Endothelial cell (in vitro differentiated cells): ENCODE measurements at regions not wholly inside any gene's neighbourhood (a gene's known extent, or its start where the extent isn't known, plus 50 kb on each side); places are given as distances from the start of the nearest gene placed in this dataset.
"Not testable (repeated sequence)": the region's sequence is repeated elsewhere in the genome, so short reads cannot be mapped to it uniquely, and the experiment has no call there.

Experiments used
- DNase-seq: peaks from one replicate; pipeline ENCODE4 v3.0.0; 2021; ENCODE audit warnings: low spot score
- H3K27ac Mint-ChIP-seq: one replicate; pipeline ENCODE4 v1.8.0; 2021; ENCODE audit warnings: mixed read lengths, inconsistent platforms; ENCODE audit not compliant: unreplicated experiment
- H3K27me3 Mint-ChIP-seq: one replicate; pipeline ENCODE4 v1.8.0; 2021; ENCODE audit warnings: mild to moderate bottlenecking, moderate library complexity, mixed read lengths, inconsistent platforms; ENCODE audit not compliant: unreplicated experiment
- H3K36me3 Mint-ChIP-seq: one replicate; pipeline ENCODE4 v1.8.0; 2021; ENCODE audit warnings: mild to moderate bottlenecking, low read depth, mixed read lengths, inconsistent platforms; ENCODE audit not compliant: unreplicated experiment
- H3K4me1 Mint-ChIP-seq: one replicate; pipeline ENCODE4 v1.8.0; 2021; ENCODE audit warnings: mild to moderate bottlenecking, mixed read lengths, inconsistent platforms; ENCODE audit not compliant: unreplicated experiment
- H3K4me3 Mint-ChIP-seq: one replicate; pipeline ENCODE4 v1.8.0; 2021; ENCODE audit warnings: mild to moderate bottlenecking, mixed read lengths, inconsistent platforms; ENCODE audit not compliant: unreplicated experiment
- H3K9me3 Mint-ChIP-seq: one replicate; pipeline ENCODE4 v1.8.0; 2021; ENCODE audit warnings: mixed read lengths, inconsistent platforms; ENCODE audit not compliant: unreplicated experiment
- CTCF ChIP-seq: fragments of 200-600 bp; sonication (generic); IDR thresholded peaks from one replicate; pipeline ENCODE4 v1.5.0; 2021; ENCODE audit warnings: antibody characterized with exemption; ENCODE audit not compliant: unreplicated experiment

GRCh38 chr20:22958390-22958789, 76.7 kb upstream of the SSTR4 start:
- Mint-ChIP-seq H3K36me3 (no peaks in the 10 kb centered on the region), H3K9me3 (no peaks in the 10 kb centered on the region), H3K4me1 (peaks cover 4% of the 10 kb centered on the region), H3K4me3 (no peak overlapping the region), H3K27ac (no peak overlapping the region), H3K27me3 (peaks cover 4% of the 10 kb centered on the region)
- DNase-seq: no peak
- no peak for TF ChIP-seq CTCF

- Mint-ChIP-seq H3K9me3 (no peaks in the 10 kb centered on the region), H3K4me1 (peaks cover 4% of the 10 kb centered on the region), H3K4me3 (no peak overlapping the region), H3K36me3 (no peaks in the 10 kb centered on the region), H3K27ac (no peak overlapping the region), H3K27me3 (peaks cover 2% of the 10 kb centered on the region)
- no peak for TF ChIP-seq CTCF
- no peak for DNase-seq
Measured at GRCh38 chr20:22962567-22963439, 72.3 kb upstream of the SSTR4 start.

- no peaks in the 10 kb centered on the region for H3K9me3 Mint-ChIP-seq
- H3K4me1 Mint-ChIP-seq: peaks cover 6% of the 10 kb centered on the region
- H3K27me3 Mint-ChIP-seq: peaks cover 2% of the 10 kb centered on the region
- H3K4me3 Mint-ChIP-seq: no peak overlapping the region
- DNase-seq: no peak
- H3K27ac Mint-ChIP-seq: no peak overlapping the region
- no peak for TF ChIP-seq CTCF
- no peaks in the 10 kb centered on the region for H3K36me3 Mint-ChIP-seq
Measured at GRCh38 chr20:22963581-22963980, 71.5 kb upstream of the SSTR4 start.

- H3K4me1 Mint-ChIP-seq: peaks cover 6% of the 10 kb centered on the region
- no peak for DNase-seq
- peaks cover 2% of the 10 kb centered on the region for H3K27me3 Mint-ChIP-seq
- H3K9me3 Mint-ChIP-seq: no peaks in the 10 kb centered on the region
- H3K27ac Mint-ChIP-seq: no peak overlapping the region
- no peaks in the 10 kb centered on the region for H3K36me3 Mint-ChIP-seq
- H3K4me3 Mint-ChIP-seq: no peak overlapping the region
- no peak for TF ChIP-seq CTCF
Measured at GRCh38 chr20:22966787-22967464, 68.2 kb upstream of the SSTR4 start.

GRCh38 chr20:22967706-22968105, 67.4 kb upstream of the SSTR4 start:
- not testable (repeated sequence) for H3K27me3 Mint-ChIP-seq, DNase-seq, H3K9me3 Mint-ChIP-seq, H3K4me1 Mint-ChIP-seq, H3K27ac Mint-ChIP-seq, H3K4me3 Mint-ChIP-seq, H3K36me3 Mint-ChIP-seq

GRCh38 chr20:22969031-22969430, 66.1 kb upstream of the SSTR4 start:
- H3K4me1 Mint-ChIP-seq, H3K9me3 Mint-ChIP-seq, H3K4me3 Mint-ChIP-seq, H3K36me3 Mint-ChIP-seq, H3K27ac Mint-ChIP-seq, DNase-seq, H3K27me3 Mint-ChIP-seq: not testable (repeated sequence)

GRCh38 chr20:22971077-22971476, 64.0 kb upstream of the SSTR4 start:
- H3K4me3 Mint-ChIP-seq, H3K4me1 Mint-ChIP-seq, H3K9me3 Mint-ChIP-seq, H3K36me3 Mint-ChIP-seq, H3K27me3 Mint-ChIP-seq, H3K27ac Mint-ChIP-seq, DNase-seq: not testable (repeated sequence)
